IPS-NIHi7 (cell line): ENCODE measurements at regions not wholly inside any gene's neighbourhood (a gene's known extent, or its start where the extent isn't known, plus 50 kb on each side); places are given as distances from the start of the nearest gene placed in this dataset.
"Not testable (repeated sequence)": the region's sequence is repeated elsewhere in the genome, so short reads cannot be mapped to it uniquely, and the experiment has no call there.

Experiments used
- DNase-seq: peaks from one replicate; pipeline ENCODE4 v3.0.0; 2012; ENCODE audit warnings: mixed read lengths; ENCODE audit errors: extremely low spot score

DNA sequence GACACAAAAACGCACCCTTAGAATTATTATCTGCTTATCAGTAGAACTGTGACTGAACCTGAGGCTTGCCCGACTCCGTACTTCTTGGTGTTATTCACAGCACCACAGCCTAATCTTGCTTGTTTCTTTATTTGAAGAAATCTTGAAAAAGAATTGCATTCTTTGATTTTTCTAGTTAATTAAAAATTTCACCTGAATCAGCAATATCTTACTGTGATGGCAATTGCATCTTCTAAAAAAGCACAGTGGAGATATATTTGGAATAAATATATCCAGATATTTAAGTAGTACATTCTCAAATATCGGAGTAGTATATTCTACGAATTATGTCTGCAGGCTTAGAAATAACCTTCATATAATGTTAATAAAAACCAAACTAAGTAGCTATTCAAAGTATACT, 90.1 kb upstream of the LYSMD4 start:
- DNase-seq = no peak

DNA sequence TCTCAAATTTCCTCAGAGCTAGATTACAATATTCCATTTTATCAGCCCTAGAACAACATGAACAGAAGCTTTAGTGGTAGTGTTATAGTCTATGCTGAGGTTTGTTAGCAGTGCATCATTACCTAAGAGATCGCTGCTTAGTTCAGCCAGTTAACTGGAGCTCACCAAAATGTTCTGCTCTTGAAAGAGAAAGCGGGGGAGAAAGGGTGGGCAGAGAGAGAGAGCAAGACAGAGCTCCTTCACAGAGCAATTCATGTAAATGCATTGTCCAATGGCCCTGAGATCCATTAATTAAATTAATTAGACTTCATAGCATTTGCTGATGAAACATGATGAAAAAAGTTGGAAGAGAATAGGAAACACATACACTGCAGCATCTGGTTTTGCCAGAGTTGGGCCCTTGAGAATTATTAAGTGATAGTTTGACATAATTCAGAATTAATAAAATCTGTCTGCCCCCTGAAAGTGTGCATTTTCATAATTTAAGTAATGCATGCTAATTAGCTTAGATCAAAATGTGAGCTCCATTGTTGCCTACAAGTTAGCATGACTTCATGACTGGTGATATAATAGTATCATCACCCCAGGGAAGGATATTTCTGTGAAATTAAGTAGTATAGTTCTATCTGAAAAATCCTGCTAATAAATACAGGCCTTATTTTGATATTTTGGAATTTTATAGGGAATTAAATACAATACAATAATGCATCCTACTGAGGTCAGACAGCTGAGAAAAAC, 86.9 kb upstream of the LYSMD4 start:
- no peak for DNase-seq

DNA sequence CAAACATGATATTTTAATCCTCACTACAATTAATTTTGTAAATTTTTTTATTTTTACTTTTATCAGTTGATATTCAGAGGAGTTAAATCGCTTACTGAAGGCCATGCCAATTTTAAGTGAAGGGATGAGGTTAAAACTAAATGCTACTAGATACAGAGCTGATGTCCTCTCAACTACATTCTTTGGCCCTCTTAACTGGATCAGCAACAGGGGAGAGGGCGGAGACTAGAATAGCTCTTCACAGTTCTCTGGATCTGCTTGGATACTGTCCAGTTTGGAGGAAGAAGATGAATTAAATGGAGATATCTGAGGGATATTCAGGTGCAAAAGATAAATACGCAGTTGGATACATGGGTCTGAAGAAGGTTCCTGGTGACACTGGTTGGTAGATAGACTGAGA, 85.6 kb upstream of the LYSMD4 start:
- no peak for DNase-seq

DNA sequence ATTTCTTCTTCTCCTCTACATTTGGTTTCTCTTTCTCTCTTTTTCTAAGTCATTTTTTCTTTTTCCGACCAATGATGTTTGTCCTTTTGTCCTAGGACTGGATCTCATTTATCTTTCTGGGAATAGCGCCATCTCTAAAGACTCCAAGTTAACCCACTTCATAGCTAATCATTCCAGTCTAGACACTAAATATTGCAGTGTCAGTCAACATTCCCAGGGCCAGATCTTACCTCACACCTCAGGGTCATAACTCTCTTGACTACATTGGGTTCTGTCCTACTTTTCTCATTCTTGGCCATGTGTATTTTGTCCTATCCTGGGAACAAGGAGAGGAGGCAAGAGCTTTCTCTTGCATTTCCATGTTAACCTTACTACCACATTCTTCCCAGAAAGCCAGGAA, 83.6 kb upstream of the LYSMD4 start:
- DNase-seq = not testable (repeated sequence)

DNA sequence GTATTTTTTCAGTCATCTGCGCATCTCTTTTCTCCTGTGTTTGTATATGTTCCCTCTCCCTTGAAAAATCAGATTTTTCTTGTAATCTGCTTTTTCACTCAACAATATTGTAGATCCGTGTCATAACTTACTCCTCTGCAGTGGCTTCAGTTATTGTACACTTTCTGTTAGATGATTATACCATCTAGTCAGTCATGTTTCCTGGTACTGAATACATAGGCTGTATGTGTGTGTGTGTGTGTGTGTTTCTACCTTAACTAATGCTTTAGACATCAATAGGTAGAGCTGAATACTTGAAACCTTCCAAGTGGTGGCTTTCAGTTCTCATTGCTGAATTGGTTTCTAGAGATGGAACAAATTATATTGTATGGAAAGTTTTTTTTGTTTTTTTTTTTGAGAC, 77.4 kb upstream of the LYSMD4 start:
- not testable (repeated sequence) for DNase-seq

DNA sequence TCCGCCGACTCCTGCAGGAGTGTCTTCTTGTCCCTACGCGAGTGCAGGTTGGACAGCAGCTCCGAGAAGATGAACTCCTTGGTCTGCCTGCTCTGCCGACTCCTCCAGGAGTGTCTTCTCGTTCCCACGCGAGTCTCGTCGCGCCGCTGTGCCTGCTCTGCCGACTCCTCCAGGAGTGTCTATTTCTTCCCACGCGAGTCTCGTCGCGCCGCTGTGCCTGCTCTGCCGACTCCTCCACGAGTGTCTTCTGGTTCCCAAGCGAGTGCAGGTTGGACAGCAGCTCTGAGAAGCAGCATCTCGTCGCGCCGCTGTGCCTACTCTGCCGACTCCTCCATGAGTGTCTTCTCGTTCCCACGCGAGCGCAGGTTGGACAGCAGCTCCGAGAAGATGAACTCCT, 66.6 kb upstream of the LYSMD4 start:
- not testable (repeated sequence) for DNase-seq

DNA sequence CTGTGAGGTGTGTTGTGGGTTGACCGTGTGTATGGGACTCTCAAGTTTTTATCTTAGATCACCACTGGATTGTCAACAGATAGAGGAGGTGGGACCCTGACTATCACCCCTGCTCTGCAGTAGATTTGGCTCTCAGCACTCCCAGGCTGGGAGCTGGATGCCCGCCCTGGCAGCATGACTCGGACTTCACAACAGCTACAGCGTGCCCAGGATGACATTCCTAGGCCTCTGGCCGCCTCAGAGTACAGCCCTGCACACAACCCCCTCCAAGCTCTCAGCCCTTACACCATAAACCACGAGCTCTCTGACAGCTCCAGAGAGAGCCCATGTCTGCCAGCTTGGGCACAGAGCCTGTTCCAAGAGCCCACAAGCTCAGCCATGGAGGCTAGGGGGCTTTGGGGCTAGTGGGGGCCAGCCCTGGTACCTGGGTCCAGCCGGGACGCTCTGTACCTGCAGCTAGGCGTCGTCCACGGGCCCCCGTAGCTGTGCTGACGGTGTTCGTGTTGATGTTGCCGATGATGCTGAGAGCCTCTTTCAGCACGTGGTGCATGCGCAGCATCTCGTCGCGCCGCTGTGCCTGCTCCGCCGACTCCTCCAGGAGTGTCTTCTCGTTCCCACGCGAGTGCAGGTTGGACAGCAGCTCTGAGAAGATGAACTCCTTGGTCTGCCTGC, 66.1 kb upstream of the LYSMD4 start:
- DNase-seq = not testable (repeated sequence)

DNA sequence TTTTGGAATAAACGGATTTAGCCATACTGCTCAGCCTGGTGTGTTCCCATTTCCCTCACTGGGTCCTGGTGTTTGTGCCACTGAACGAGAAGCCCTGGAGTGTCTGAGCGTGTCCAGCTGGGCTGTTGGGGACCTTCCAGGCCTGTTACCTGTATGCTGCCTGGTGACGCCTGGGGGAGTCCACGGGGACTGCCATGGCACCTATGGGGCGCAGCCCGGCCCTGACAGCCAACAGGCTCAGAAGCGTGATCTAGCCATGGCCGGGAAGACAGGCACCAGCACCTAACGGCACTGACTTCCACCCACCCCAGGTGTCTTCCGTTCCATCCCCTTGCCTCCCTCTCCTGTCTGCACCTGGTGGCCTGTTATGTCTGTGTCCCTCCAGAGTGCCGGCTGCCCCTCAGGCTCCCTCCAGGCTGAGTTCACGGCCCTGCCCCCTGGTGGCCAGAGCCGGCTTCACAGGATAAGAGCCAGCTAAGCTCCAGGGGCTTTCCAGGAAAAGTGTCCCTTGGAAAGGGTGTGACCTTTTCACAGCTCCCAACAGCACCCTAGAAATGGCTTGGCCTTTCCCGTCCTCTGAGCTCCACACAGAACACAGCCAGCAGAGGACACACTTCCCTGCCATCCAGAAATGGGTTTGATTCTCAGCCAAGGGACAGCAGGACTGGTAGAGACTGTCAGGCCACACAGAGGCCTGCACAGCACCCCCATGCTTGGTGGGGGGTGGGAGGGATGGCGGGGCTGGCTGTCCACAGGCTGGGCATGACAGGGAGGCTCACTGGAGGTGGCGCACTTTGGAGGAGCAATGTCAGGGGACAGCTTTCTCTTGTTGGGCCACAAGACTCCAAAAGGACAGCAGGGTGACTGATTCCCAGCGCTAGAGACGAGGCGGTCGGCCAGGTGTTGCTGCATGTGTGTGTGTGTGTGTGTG, 64.0 kb upstream of the LYSMD4 start:
- DNase-seq = not testable (repeated sequence)

DNA sequence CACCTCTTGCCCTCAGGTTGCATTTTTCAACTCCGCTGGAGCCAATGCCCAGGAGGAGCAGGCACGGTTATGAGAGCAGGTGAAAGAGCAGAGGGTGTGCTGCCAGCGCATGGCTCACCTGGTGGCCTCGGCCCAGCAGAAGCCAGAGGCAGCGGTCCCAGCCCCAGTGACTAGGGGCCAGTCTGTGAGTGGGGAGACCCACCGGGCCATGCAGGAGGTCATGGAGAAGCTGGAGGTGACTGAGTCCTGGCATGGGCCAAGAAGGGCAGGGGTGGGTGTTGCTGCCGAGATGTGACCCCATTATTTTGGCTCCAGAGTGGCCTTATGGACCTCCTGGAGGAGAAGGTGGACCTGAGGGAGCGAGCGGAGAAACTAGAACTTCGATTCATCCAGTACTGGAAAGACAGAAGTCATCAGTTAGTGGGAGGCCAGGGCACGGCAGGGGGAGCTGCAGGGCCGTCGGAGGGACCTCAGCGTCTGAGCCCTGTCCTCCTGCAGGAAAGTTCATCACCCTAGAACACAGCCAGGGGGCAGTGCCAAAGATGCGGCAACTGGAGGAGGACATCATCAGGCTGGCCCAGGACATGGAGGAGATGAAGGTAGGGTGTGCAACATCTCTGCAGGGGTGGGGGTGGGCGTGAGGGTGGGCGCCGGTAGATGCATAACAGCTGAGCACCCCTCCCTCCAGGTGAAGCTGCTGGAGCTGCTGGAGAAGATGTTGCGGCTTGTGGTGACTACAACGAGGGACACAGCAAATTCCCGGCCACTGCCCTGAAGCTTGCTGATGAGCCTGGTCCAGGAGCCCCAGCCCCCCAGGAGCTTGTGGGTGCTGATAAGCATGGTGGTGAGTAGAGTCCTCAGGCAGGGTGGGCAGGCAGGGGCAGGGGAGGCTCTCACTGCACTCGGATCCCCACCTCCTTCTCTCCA, 58.9 kb upstream of the LYSMD4 start:
- peak; percentile 49 for DNase-seq

DNA sequence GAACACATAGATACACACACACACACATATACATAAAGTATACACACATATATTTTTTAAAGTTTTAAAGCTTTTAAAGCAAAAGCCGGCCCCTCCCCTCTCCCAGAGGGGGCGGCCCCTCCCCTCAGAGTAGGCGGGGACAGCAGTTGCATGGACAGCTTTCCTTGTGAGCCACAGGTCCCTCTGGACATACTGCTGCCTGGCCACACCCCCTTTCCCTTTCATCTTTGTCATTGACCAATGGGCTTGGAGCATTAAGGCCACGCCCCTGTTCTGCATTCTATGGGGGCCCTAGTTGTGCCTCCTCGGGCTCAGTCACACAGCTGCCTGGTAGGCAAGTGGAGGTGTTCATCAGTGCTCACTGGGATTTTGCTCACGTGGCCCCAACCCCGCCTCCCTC, 57.5 kb upstream of the LYSMD4 start:
- peak; percentile 20 for DNase-seq

DNA sequence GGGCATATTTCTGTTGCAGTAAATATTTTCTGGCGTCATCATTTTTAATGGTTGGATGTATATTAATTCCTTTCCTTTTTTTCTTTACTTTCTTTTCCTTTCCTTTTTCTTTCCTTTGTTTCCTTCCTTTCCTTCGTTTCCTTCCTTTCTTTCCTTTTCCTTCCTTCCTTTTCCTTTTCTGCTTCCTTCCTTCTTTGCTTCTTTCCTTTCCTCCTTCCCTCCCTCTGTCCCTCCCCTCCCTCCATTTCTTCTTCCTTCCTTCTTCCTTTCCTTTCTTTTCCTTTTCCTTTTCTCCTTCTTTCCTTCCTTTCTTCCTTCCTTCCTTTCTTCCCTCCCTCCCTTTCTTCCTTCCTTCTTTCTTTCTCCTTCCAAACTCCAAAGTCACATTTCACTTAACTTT, 54.9 kb upstream of the LYSMD4 start:
- no peak for DNase-seq

DNA sequence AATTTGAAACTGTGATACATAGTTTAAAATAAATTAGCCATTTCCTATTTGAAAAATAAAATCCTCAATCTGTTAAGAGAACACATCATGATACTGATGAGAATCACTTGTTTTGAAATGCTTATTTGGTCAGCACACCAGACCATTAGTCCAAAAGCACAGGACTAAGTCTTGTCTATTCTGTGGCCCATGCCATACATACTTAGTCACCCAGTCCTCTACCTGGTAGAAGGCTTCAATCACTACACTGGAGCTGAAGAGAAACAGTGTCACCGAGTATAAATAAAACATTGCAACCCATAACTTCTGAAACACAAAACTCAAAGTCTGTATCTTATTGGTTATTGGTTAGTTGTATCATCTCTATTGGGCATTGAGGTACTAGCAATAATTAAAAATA, 51.6 kb upstream of the LYSMD4 start:
- not testable (repeated sequence) for DNase-seq

DNA sequence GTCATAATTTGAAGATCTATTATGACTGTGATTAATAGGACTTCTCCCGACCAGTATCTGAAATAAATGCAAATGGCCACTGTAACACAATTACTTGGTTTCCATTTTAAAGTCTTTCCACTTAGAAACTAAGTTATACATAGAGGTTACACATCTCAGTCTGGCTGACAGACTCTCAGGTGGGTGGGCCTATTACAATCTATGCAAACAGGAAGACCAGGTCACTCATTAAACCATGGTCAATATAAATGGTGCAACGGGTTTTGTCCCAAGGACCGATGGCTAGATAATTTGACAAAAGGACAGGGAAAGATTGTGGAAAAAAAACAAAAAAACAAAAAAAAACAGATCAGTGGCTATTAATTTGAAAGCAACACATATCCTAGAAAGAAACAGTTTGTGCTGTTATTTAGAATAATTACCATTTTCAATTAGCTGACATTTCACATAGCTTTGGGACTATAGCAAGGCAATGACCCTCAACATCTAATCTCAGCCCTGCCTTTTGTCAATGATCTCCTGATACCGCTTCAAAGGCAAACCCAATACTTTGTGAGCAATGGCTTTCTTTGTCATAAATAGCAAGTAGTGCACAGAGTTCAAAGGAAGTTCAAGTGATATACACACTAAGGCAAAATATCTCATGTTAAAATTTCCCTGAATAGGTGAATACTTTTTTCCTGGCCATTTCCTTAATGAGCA, 50.8 kb upstream of the LYSMD4 start:
- not testable (repeated sequence) for DNase-seq
